HG03354 (cell line): ENCODE measurements at regions not wholly inside any gene's neighbourhood (a gene's known extent, or its start where the extent isn't known, plus 50 kb on each side); places are given as distances from the start of the nearest gene placed in this dataset.
A peak's percentile ranks its signal among the peaks of the same experiment; 100 is the strongest.

Experiments
- ATAC-seq: cut with Tn5 transposase; IDR thresholded peaks from one replicate; pipeline ENCODE4 v1.9.1; 2021; ENCODE audit warnings: mild to moderate bottlenecking; ENCODE audit not compliant: unreplicated experiment, poor library complexity, severe bottlenecking

GRCh38 chr9:71403106-71403505 is 281.7 kb upstream of the TRPM3 start:
- no peak for ATAC-seq

GRCh38 chr9:71393005-71393404 is 271.6 kb upstream of the TRPM3 start:
- no peak for ATAC-seq

- ATAC-seq = no peak
Observed at GRCh38 chr9:71384343-71384742, 262.9 kb upstream of the TRPM3 start.

- ATAC-seq = no peak
Observed at GRCh38 chr9:71383308-71383940, 262.0 kb upstream of the TRPM3 start.

- ATAC-seq = no peak
Observed at GRCh38 chr9:71368157-71368556, 246.7 kb upstream of the TRPM3 start.

- ATAC-seq = no peak
Observed at GRCh38 chr9:71364186-71364955, 242.9 kb upstream of the TRPM3 start.

GRCh38 chr9:71363286-71363961 is 242.0 kb upstream of the TRPM3 start:
- no peak for ATAC-seq

GRCh38 chr9:71361357-71361756 is 239.9 kb upstream of the TRPM3 start:
- no peak for ATAC-seq

GRCh38 chr9:71357346-71357745 is 235.9 kb upstream of the TRPM3 start:
- no peak for ATAC-seq

GRCh38 chr9:71355884-71356283 is 234.5 kb upstream of the TRPM3 start:
- no peak for ATAC-seq

- ATAC-seq = peak; percentile 50
Observed at GRCh38 chr9:71353720-71354119, 232.3 kb upstream of the TRPM3 start.

- ATAC-seq = no peak
Observed at GRCh38 chr9:71352837-71353236, 231.4 kb upstream of the TRPM3 start.

- ATAC-seq = no peak
Observed at GRCh38 chr9:71349218-71349617, 227.8 kb upstream of the TRPM3 start.

- no peak for ATAC-seq
Observed at GRCh38 chr9:71333321-71333720, 211.9 kb upstream of the TRPM3 start.

- no peak for ATAC-seq
Observed at GRCh38 chr9:71331603-71332002, 210.2 kb upstream of the TRPM3 start.

- ATAC-seq = no peak
Observed at GRCh38 chr9:71329873-71330272, 208.5 kb upstream of the TRPM3 start.

GRCh38 chr9:71326360-71326759 is 204.9 kb upstream of the TRPM3 start:
- ATAC-seq = no peak

- ATAC-seq = no peak
Observed at GRCh38 chr9:71323357-71323756, 201.9 kb upstream of the TRPM3 start.

- ATAC-seq = no peak
Observed at GRCh38 chr9:71322311-71322710, 200.9 kb upstream of the TRPM3 start.

- ATAC-seq = peak; percentile 68
Observed at GRCh38 chr9:71308454-71308853, 187.0 kb upstream of the TRPM3 start.

GRCh38 chr9:71306134-71306533 is 184.7 kb upstream of the TRPM3 start:
- peak; percentile 60 for ATAC-seq
